Keratinocyte (primary cell): ENCODE measurements at regions not wholly inside any gene's neighbourhood (a gene's known extent, or its start where the extent isn't known, plus 50 kb on each side); places are given as distances from the start of the nearest gene placed in this dataset.

Experiments
- DNase-seq: peaks from one replicate; pipeline ENCODE4 v3.0.0-alpha.2; 2011; ENCODE audit warnings: low read depth, missing footprints, low spot score
- FAIRE-seq: peaks from 2 replicates; lab custom pipeline; 2011; peaks lifted over from hg19 to GRCh38; lab: Jason Lieb, UNC
- H2AFZ ChIP-seq: 2 replicates; pipeline ENCODE4 v1.6.0; 2012; ENCODE audit warnings: low read length, control low read depth, inconsistent platforms; ENCODE audit not compliant: control insufficient read depth
- H3K27ac ChIP-seq: 2 replicates; pipeline ENCODE4 v1.5.1; 2011; ENCODE audit warnings: low read length; ENCODE audit not compliant: control insufficient read depth, insufficient read depth
- H3K27me3 ChIP-seq: 3 replicates; pipeline ENCODE4 v1.6.0; 2011; ENCODE audit warnings: low read length; ENCODE audit not compliant: control insufficient read depth, insufficient read depth; ENCODE audit errors: extremely low read depth
- H3K36me3 ChIP-seq, 2 experiments: 2 replicates in 1 of 2; 3 replicates in 1 of 2; pipeline ENCODE4 v1.5.1; 2011; ENCODE audit warnings: low read length in 2 of 2, mild to moderate bottlenecking in 1 of 2; ENCODE audit not compliant: control insufficient read depth in 2 of 2, insufficient read depth in 2 of 2; ENCODE audit errors: extremely low read depth in 1 of 2
- H3K4me1 ChIP-seq: 3 replicates; pipeline ENCODE4 v1.5.1; 2011; ENCODE audit warnings: low read length; ENCODE audit not compliant: control insufficient read depth, insufficient read depth; ENCODE audit errors: extremely low read depth
- H3K4me2 ChIP-seq: 3 replicates; pipeline ENCODE4 v1.6.0; 2011; ENCODE audit warnings: low read depth, low read length; ENCODE audit not compliant: control insufficient read depth, insufficient read depth; ENCODE audit errors: extremely low read depth
- H3K4me3 ChIP-seq, 3 experiments: fragments of 200-600 bp in 1 of 3; sonication (generic) in 1 of 3; 2 replicates in 2 of 3; 3 replicates in 1 of 3; pipeline ENCODE4 v1.5.1; 2011 to 2016; ENCODE audit warnings: low read length in 3 of 3, mild to moderate bottlenecking in 3 of 3, control low read depth in 2 of 3, inconsistent platforms in 1 of 3, low read depth in 1 of 3, mixed read lengths in 1 of 3, mixed run types in 1 of 3, moderate library complexity in 1 of 3; ENCODE audit not compliant: control insufficient read depth in 2 of 3, insufficient read depth in 2 of 3; ENCODE audit errors: extremely low read depth in 1 of 3
- H3K79me2 ChIP-seq: 2 replicates; pipeline ENCODE4 v1.6.0; 2012; ENCODE audit warnings: low read length; ENCODE audit not compliant: control insufficient read depth, insufficient read depth
- H3K9ac ChIP-seq: 3 replicates; pipeline ENCODE4 v1.6.0; 2011; ENCODE audit warnings: low read length; ENCODE audit not compliant: control insufficient read depth, insufficient read depth; ENCODE audit errors: extremely low read depth
- H3K9me1 ChIP-seq: 3 replicates; pipeline ENCODE4 v1.6.0; 2011; ENCODE audit warnings: low read length; ENCODE audit not compliant: control insufficient read depth, insufficient read depth; ENCODE audit errors: extremely low read depth
- H3K9me3 ChIP-seq: 2 replicates; pipeline ENCODE4 v1.5.1; 2012; ENCODE audit warnings: low read depth, low read length; ENCODE audit not compliant: control insufficient read depth
- H4K20me1 ChIP-seq: 3 replicates; pipeline ENCODE4 v1.6.0; 2011; ENCODE audit warnings: low read length; ENCODE audit not compliant: control insufficient read depth, insufficient read depth; ENCODE audit errors: extremely low read depth
- CTCF ChIP-seq, 3 experiments: IDR thresholded peaks in 1 of 3; conservative IDR thresholded peaks in 1 of 3; optimal IDR thresholded peaks in 1 of 3; 2 replicates in 2 of 3; 3 replicates in 1 of 3; pipeline versions ENCODE3 to v1.5.1; 2011; ENCODE audit warnings: low read length in 3 of 3, mild to moderate bottlenecking in 3 of 3, moderate library complexity in 2 of 3, control low read depth in 1 of 3, inconsistent platforms in 1 of 3; ENCODE audit not compliant: insufficient read depth in 2 of 3; ENCODE audit errors: extremely low read depth in 1 of 3
- EZH2 ChIP-seq: IDR thresholded peaks from one replicate; pipeline ENCODE4 v1.6.1; 2012; ENCODE audit warnings: inconsistent platforms, mild to moderate bottlenecking, low read length, moderate library complexity
- dilution Hi-C: fragments of 300-500 bp; cut with MboI; formaldehyde crosslinking; loops from one replicate; pipeline ENCODE4 v1.7.0; 2020; ENCODE audit warnings: low sequenced_read_pairs; ENCODE audit not compliant: extremely low pct_ligation_motif_present

GRCh38 chr14:37948266-37948665 lies 259.4 kb upstream of the SSTR1 start:
- Histone ChIP-seq H3K4me2 (no peak overlapping the region), H4K20me1 (no peaks in the 10 kb centered on the region), H3K9me1 (no peaks in the 10 kb centered on the region), H3K9me3 (no peaks in the 10 kb centered on the region), H3K27me3 (no peaks in the 10 kb centered on the region), H3K36me3 (no peaks in the 10 kb centered on the region), H3K9ac (no peak overlapping the region), H2AFZ (no peak overlapping the region), H3K79me2 (no peaks in the 10 kb centered on the region), H3K4me1 (no peaks in the 10 kb centered on the region), H3K4me3 (no peak overlapping the region), H3K27ac (no peak overlapping the region)
- FAIRE-seq, result no peak
- dilution Hi-C loops, result no loop called here
- no peak for DNase-seq
- no peak for TF ChIP-seq EZH2
- no peak for TF ChIP-seq CTCF (optimal IDR thresholded peaks at IDR 0.05 in 1 of 3, IDR thresholded peaks at IDR 0.05 in 1 of 3, conservative IDR thresholded peaks at IDR 0.05 in 1 of 3; ENCODE audit: extremely low read depth in 1 of 3, insufficient read depth in 2 of 3, low read length in 3 of 3)

- DNase-seq, result no peak
- H3K79me2 ChIP-seq, result no peaks in the 10 kb centered on the region
- no peak overlapping the region for H2AFZ ChIP-seq
- no peak overlapping the region for H3K4me2 ChIP-seq
- no peaks in the 10 kb centered on the region for H4K20me1 ChIP-seq
- FAIRE-seq, result no peak
- no peaks in the 10 kb centered on the region for H3K27me3 ChIP-seq
- no peaks in the 10 kb centered on the region for H3K9me1 ChIP-seq
- no peaks in the 10 kb centered on the region for H3K4me1 ChIP-seq
- H3K9me3 ChIP-seq, result no peaks in the 10 kb centered on the region
- dilution Hi-C loops, result no loop called here
- no peaks in the 10 kb centered on the region for H3K36me3 ChIP-seq
- no peak overlapping the region for H3K9ac ChIP-seq
- H3K27ac ChIP-seq, result no peak overlapping the region
- H3K4me3 ChIP-seq, result no peak overlapping the region
- TF ChIP-seq EZH2 (no peak), CTCF (optimal IDR thresholded peaks at IDR 0.05 in 1 of 3, IDR thresholded peaks at IDR 0.05 in 1 of 3, conservative IDR thresholded peaks at IDR 0.05 in 1 of 3; ENCODE audit: extremely low read depth in 1 of 3, insufficient read depth in 2 of 3, low read length in 3 of 3) (no peak)
Observed at GRCh38 chr14:37968664-37969240, 239.0 kb upstream of the SSTR1 start.
